Natural killer cell (primary cell): ENCODE measurements at regions not wholly inside any gene's neighbourhood (a gene's known extent, or its start where the extent isn't known, plus 50 kb on each side); places are given as distances from the start of the nearest gene placed in this dataset.

Experiments used
- ATAC-seq, 3 donors: fragments of 150-1000 bp in 2 of 3; fragments of 200-7000 bp in 1 of 3; cut with Tn5 transposase; 1 replicate in 1 of 3; 2 replicates in 2 of 3; pipeline ENCODE4 v1.10.0; 2021; ENCODE audit warnings: mild to moderate bottlenecking in 2 of 3, moderate library complexity in 2 of 3
- DNase-seq, 2 donors: peaks; one replicate each; pipeline versions ENCODE4 v3.0.0 to v3.0.0-alpha.2; 2013 to 2021; ENCODE audit warnings: mixed read lengths in 1 of 2
- H3K27ac ChIP-seq: one replicate; pipeline ENCODE4 v1.5.1; 2013; ENCODE audit warnings: mild to moderate bottlenecking, low read length
- H3K27me3 ChIP-seq: one replicate; pipeline ENCODE4 v1.6.1; 2013; ENCODE audit warnings: low read length; ENCODE audit not compliant: control insufficient read depth, insufficient read depth
- H3K36me3 ChIP-seq: one replicate; pipeline ENCODE4 v1.6.1; 2013; ENCODE audit warnings: low read length; ENCODE audit not compliant: control insufficient read depth, insufficient read depth
- H3K4me1 ChIP-seq: one replicate; pipeline ENCODE4 v1.6.1; 2013; ENCODE audit warnings: low read length; ENCODE audit not compliant: control insufficient read depth, insufficient read depth
- H3K4me3 ChIP-seq: one replicate; pipeline ENCODE4 v1.5.1; 2013; ENCODE audit warnings: low read length
- H3K9me3 ChIP-seq: one replicate; pipeline ENCODE4 v1.6.1; 2013; ENCODE audit warnings: low read length; ENCODE audit not compliant: control insufficient read depth, insufficient read depth
- H3K27ac Mint-ChIP-seq, 2 donors: one replicate each; pipeline ENCODE4 v1.8.0; 2022; ENCODE audit warnings: mild to moderate bottlenecking in 2 of 2, mixed read lengths in 2 of 2, moderate library complexity in 1 of 2
- H3K27me3 Mint-ChIP-seq, 2 donors: one replicate each; pipeline ENCODE4 v1.8.0; 2022; ENCODE audit warnings: low read depth in 2 of 2, mixed read lengths in 2 of 2
- H3K36me3 Mint-ChIP-seq: one replicate; pipeline ENCODE4 v1.8.0; 2022; ENCODE audit warnings: mixed read lengths
- H3K4me1 Mint-ChIP-seq, 2 donors: one replicate each; pipeline ENCODE4 v1.8.0; 2022; ENCODE audit warnings: mixed read lengths in 2 of 2
- H3K4me3 Mint-ChIP-seq: one replicate; pipeline ENCODE4 v1.8.0; 2022; ENCODE audit warnings: mild to moderate bottlenecking, moderate library complexity, mixed read lengths
- H3K9me3 Mint-ChIP-seq, 2 donors: one replicate each; pipeline ENCODE4 v1.8.0; 2022; ENCODE audit warnings: mixed read lengths in 2 of 2
- CTCF ChIP-seq: fragments of 200-600 bp; IDR thresholded peaks from one replicate; pipeline ENCODE4 v1.8.0; 2022; ENCODE audit warnings: antibody characterized with exemption
- WGBS: methylation state at CpG from one replicate; pipeline ENCODE4 v1.1.7; 2013; ENCODE audit warnings: missing lambda C conversion rate; ENCODE audit not compliant: insufficient coverage; 5-methylcytosine and 5-hydroxymethylcytosine counted together
- intact Hi-C: fragments of 100-400 bp; cut with micrococcal nuclease; formaldehyde crosslinking; loops from one replicate; pipeline ENCODE4 v1.14.2; 2022

DNA sequence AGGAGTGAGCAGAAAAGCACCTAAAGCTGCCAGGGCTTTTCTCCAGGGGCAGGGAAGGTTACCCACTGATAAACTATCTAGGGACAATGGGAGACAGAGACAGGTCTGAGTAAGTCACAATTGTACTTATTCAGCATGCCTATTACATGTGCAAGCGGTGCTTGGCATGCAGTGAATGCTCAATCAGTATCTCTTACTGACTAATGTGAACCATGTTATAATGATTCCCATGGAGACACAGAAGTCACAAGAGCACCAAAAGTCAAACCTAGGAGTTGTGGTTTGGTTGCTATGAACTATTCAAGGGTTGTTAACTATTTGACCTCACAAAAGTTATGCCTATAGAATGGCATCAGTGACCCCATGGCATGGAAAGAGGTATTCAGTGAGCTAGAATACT lies 50.0 kb upstream of the RASGRP1 start:
- Histone ChIP-seq H3K9me3 (no peaks in the 10 kb centered on the region), H3K4me1 (peaks cover 35% of the 10 kb centered on the region), H3K4me3 (no peak overlapping the region), H3K27ac (no peak overlapping the region), H3K27me3 (no peaks in the 10 kb centered on the region), H3K36me3 (no peaks in the 10 kb centered on the region)
- no peak for DNase-seq
- H3K27ac Mint-ChIP-seq: no peak overlapping the region
- H3K27me3 Mint-ChIP-seq: no peaks in the 10 kb centered on the region
- ATAC-seq: no peak
- no peak overlapping the region for H3K4me3 Mint-ChIP-seq
- H3K36me3 Mint-ChIP-seq: no peaks in the 10 kb centered on the region
- peaks cover 40% of the 10 kb centered on the region in 2 donors for H3K4me1 Mint-ChIP-seq
- H3K9me3 Mint-ChIP-seq: no peaks in the 10 kb centered on the region
- no peak for TF ChIP-seq CTCF
- intact Hi-C loops: loop anchor here (5.0 kb wide), 2 partner anchors 52 to 58 kb away; partner anchors contain the start of gene RASGRP1
- WGBS: 89% methylated on average over 1 of the region's 1 CpG

- Mint-ChIP-seq H3K9me3 (no peaks in the 10 kb centered on the region), H3K4me3 (no peak overlapping the region), H3K4me1 (peaks cover 39% of the 10 kb centered on the region in 2 donors), H3K36me3 (no peaks in the 10 kb centered on the region), H3K27ac (no peak overlapping the region), H3K27me3 (peaks cover 0 to 3% of the 10 kb centered on the region in 2 donors)
- Histone ChIP-seq H3K27me3 (no peaks in the 10 kb centered on the region), H3K4me3 (no peak overlapping the region), H3K4me1 (peaks cover 20% of the 10 kb centered on the region), H3K36me3 (no peaks in the 10 kb centered on the region), H3K9me3 (no peaks in the 10 kb centered on the region), H3K27ac (no peak overlapping the region)
- TF ChIP-seq CTCF: no peak
- DNase-seq (no peak), ATAC-seq (no peak)
- intact Hi-C loops: no loop called here
- WGBS: 83% methylated on average over 1 of the region's 2 CpGs
Observed at GRCh38 chr15:38617831-38618230, 53.2 kb upstream of the RASGRP1 start.

- Histone ChIP-seq H3K4me1 (peaks cover 18% of the 10 kb centered on the region), H3K4me3 (no peak overlapping the region), H3K27me3 (no peaks in the 10 kb centered on the region), H3K9me3 (no peaks in the 10 kb centered on the region), H3K36me3 (no peaks in the 10 kb centered on the region), H3K27ac (no peak overlapping the region)
- WGBS: 96% methylated on average over 4 of the region's 4 CpGs
- DNase-seq (no peak), ATAC-seq (no peak)
- Mint-ChIP-seq H3K4me3 (no peak overlapping the region), H3K9me3 (no peaks in the 10 kb centered on the region), H3K27ac (no peak overlapping the region), H3K27me3 (peaks cover 0 to 3% of the 10 kb centered on the region in 2 donors), H3K36me3 (no peaks in the 10 kb centered on the region), H3K4me1 (peaks cover 39% of the 10 kb centered on the region in 2 donors)
- intact Hi-C loops: no loop called here
- TF ChIP-seq CTCF: no peak
Observed at GRCh38 chr15:38618242-38618955, 53.8 kb upstream of the RASGRP1 start.

GRCh38 chr15:38620098-38620497 lies 55.5 kb upstream of the RASGRP1 start:
- Histone ChIP-seq H3K4me1 (peaks cover 16% of the 10 kb centered on the region), H3K27me3 (no peaks in the 10 kb centered on the region), H3K4me3 (no peak overlapping the region), H3K27ac (no peak overlapping the region), H3K36me3 (no peaks in the 10 kb centered on the region), H3K9me3 (no peaks in the 10 kb centered on the region)
- intact Hi-C loops: no loop called here
- H3K4me1 Mint-ChIP-seq: peaks cover 38 to 43% of the 10 kb centered on the region in 2 donors
- DNase-seq (no peak), ATAC-seq (no peak)
- H3K27ac Mint-ChIP-seq: no peak overlapping the region
- no peaks in the 10 kb centered on the region for H3K36me3 Mint-ChIP-seq
- no peak for TF ChIP-seq CTCF
- no peak overlapping the region for H3K4me3 Mint-ChIP-seq
- peaks cover 0 to 3% of the 10 kb centered on the region in 2 donors for H3K27me3 Mint-ChIP-seq
- no peaks in the 10 kb centered on the region for H3K9me3 Mint-ChIP-seq
- 100% methylated on average over 2 of the region's 2 CpGs for WGBS
